ENCODE measurements at regions not wholly inside any gene's neighbourhood (a gene's known extent, or its start where the extent isn't known, plus 50 kb on each side); places are given as distances from the start of the nearest gene placed in this dataset.

DNA sequence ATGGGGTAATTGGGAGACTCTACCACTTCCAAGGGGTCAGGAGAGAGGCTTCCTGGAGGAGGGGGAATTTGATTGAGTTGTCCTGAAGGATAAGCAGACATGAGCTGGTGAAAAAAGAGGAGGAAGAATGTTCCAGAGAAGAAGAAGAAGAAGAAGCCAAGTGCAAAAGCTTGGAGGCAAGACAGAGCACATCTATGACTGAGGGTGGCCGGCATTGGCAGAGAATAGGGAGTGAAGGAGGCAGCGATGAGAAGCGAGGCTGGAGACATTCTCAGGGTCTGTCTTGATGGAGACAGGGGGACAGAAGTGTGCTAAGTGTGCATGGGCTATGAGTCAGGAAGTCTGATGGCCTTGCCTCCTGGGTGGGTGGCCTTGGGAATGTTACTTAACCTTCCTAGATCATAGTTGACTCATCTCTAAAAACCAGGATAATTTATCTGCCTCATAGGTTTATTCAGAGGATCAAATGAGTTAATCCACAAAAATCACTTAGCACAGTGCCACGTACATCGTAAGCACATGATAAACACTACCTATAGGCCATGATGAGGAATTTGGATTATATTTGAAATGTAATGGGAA, 171.7 kb downstream of the ABCC12 start:
- no peak for TF ChIP-seq POLR2A (IDR thresholded peaks at IDR 0.05; ENCODE audit: low read length)
- TF ChIP-seq GATA1 (IDR thresholded peaks at IDR 0.05; ENCODE audit: low read depth, low read length), result no peak

All from erythroblast (primary cell).